Fibroblast of pulmonary artery (primary cell): ENCODE measurements at regions not wholly inside any gene's neighbourhood (a gene's known extent, or its start where the extent isn't known, plus 50 kb on each side); places are given as distances from the start of the nearest gene placed in this dataset.

ENCODE experiments used
- DNase-seq: peaks from one replicate; pipeline ENCODE4 v3.0.0-alpha.2; 2010; ENCODE audit warnings: low read depth
- H3K4me3 ChIP-seq: replicated peaks from 2 replicates; pipeline ENCODE4 v1.5.1; 2011; ENCODE audit warnings: low read depth, mild to moderate bottlenecking, control low read depth, low read length, moderate library complexity
- CTCF ChIP-seq: IDR thresholded peaks from 2 replicates; pipeline ENCODE4 v1.5.1; 2011; ENCODE audit warnings: mild to moderate bottlenecking, control low read depth, low read length, inconsistent platforms; ENCODE audit errors: missing control alignments

GRCh38 chr10:78223088-78223487 is 189.4 kb downstream of the RPS24 start:
- no peak for DNase-seq
- H3K4me3 ChIP-seq = no peak overlapping the region
- no peak for TF ChIP-seq CTCF

GRCh38 chr10:78224602-78225001 is 190.9 kb downstream of the RPS24 start:
- DNase-seq = no peak
- no peak for TF ChIP-seq CTCF

GRCh38 chr10:78225594-78225993 is 191.9 kb downstream of the RPS24 start:
- no peak for TF ChIP-seq CTCF
- no peak for DNase-seq
- no peak overlapping the region for H3K4me3 ChIP-seq

More at GRCh38 chr10:78224602-78225001, 190.9 kb downstream of the RPS24 start:
- H3K4me3 ChIP-seq = no peak overlapping the region

GRCh38 chr10:78229489-78229888 is 195.8 kb downstream of the RPS24 start:
- TF ChIP-seq CTCF = no peak
- no peak for DNase-seq
- H3K4me3 ChIP-seq = no peak overlapping the region

GRCh38 chr10:78229950-78230675 is 196.4 kb downstream of the RPS24 start:
- TF ChIP-seq CTCF = no peak
- no peak overlapping the region for H3K4me3 ChIP-seq

GRCh38 chr10:78231327-78231726 is 197.7 kb downstream of the RPS24 start:
- H3K4me3 ChIP-seq = no peak overlapping the region
- TF ChIP-seq CTCF = no peak

More at GRCh38 chr10:78229950-78230675, 196.4 kb downstream of the RPS24 start:
- DNase-seq = no peak

GRCh38 chr10:78231939-78232338 is 198.3 kb downstream of the RPS24 start:
- TF ChIP-seq CTCF = peak; percentile 38
- peak; percentile 42 for DNase-seq
- no peak overlapping the region for H3K4me3 ChIP-seq

More at GRCh38 chr10:78231327-78231726, 197.7 kb downstream of the RPS24 start:
- no peak for DNase-seq
